NCI-H748 treated with DMSO at 0.1 percent for 48 hours (cell line): ENCODE measurements at regions not wholly inside any gene's neighbourhood (a gene's known extent, or its start where the extent isn't known, plus 50 kb on each side); places are given as distances from the start of the nearest gene placed in this dataset.
"Not testable (repeated sequence)": the region's sequence is repeated elsewhere in the genome, so short reads cannot be mapped to it uniquely, and the experiment has no call there.

ENCODE experiments used
- DNase-seq: peaks from one replicate; lab custom pipeline; 2025; lab: John Stamatoyannopoulos, UW

GRCh38 chr6:135605278-135605790 is 107.8 kb upstream of the AHI1 start:
- DNase-seq, result no peak

- no peak for DNase-seq
Measured at GRCh38 chr6:135606392-135606791, 108.9 kb upstream of the AHI1 start.

- no peak for DNase-seq
Measured at GRCh38 chr6:135608031-135608430, 110.5 kb upstream of the AHI1 start.

DNA sequence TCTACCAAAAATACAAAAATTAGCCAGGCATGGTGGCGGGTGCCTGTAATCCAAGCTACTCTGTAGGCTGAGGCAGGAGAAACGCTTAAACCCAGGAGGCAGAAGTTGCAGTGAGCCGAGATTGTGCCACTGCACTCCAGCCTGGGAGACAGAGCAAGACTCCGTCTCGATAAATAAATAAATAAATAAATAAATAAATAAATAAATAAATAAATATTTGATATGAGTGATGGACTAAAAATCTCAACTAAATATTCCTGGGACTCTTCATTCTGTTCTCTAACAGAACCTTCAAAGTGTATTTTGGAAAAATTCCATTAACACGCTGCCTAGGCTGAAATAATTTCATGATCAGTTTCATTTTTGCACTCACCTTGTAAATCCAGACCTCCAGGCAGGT is 112.7 kb upstream of the AHI1 start:
- DNase-seq, result not testable (repeated sequence)

DNA sequence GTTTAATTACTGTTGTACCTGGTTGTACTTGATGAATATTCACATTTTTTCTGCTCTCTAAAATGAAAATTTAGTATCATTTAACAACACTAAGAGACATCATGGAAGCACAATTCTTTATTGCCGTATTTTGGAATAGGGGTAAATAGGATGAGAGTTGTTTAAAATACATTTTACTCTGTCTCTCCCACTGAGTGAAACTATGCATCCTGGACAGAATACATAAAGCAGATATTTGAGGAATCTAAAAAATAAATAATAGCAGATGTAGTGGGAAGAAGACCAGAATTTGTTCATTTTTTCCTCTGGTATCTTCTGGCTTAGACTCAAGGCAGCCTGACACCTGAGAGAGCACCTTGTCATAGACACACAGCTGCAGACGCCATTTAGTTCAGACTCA is 119.1 kb upstream of the AHI1 start:
- DNase-seq, result no peak

DNA sequence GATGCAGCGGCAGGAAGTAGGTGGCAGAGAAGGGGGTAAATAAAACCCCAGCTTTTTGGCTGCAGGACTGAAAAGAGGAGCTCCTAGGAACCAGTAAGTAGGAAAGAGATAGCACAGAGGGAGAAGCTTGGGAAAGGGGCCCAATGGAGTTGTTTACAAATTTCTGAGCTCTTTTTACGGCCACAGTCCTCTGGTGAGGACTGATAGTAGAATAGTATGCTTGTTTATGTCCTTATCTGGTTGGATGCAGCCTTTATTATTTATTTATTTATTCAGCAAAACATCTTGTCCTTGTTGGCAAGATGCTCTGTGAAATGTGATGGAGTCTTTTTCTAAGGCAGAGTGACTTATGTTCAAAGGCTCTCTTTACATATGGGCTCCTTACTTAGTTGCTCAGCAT is 119.7 kb upstream of the AHI1 start:
- no peak for DNase-seq

DNA sequence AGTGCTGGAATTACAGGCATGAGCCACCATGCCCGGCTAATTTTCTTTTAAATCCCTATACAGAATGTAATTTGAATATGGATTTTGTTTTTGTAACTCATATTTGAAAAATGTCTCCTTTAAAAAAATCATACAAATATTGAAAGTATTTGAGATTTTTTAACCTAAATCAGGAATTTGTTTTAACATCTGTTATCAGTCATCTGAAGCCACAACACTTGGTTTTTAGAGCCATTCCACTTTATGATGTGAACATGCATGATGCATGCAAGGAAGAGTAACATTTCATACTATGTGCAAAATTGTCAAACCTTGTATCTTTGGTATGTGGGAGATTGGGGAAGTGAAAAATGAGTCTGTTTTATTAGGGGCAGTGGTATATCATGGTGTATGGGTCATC is 124.5 kb upstream of the AHI1 start:
- no peak for DNase-seq

- no peak for DNase-seq
Measured at GRCh38 chr6:135623979-135624378, 126.4 kb upstream of the AHI1 start.

DNA sequence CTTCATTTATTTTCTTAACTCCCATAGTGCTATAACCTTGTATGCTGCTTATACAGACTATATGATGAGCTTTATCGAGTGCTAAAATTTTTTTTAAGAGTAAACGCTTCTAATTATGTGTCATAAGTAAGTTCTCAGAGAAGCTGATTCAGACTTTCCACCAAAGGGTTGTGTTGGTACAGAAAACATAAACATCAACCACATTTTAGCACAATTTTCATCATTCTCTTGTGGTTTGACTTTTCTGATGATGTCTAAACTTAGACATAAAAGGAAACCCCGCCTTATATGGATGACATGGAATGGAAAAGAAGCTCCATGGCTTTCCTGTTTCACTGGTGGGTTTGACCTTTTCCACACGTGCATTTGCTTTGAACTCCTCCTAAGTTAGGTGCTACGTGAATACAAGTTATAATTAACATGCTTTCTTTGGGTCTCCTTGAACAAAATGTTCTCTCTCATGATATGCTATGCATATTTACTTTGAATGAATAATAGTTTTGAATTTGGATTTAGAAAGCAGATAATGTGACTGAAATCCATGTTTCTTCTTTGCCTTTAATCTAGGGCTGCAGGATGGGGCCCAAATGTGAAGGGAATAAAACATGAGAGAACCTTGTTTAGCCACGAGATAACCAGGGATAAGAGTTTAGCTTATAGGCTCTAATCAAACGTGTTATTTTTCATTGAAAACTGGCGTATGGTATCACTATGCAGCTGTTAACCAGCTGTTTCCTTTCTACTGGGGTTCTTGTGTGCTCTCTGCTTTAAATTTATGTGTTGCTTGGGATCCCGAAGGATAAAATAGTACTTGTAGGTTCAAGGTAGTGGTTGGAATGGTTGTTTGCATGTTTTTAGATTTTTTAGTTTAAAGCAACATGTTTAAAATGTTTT is 127.1 kb upstream of the AHI1 start:
- DNase-seq, result no peak

- DNase-seq, result not testable (repeated sequence)
Measured at GRCh38 chr6:135626001-135626400, 128.5 kb upstream of the AHI1 start.

DNA sequence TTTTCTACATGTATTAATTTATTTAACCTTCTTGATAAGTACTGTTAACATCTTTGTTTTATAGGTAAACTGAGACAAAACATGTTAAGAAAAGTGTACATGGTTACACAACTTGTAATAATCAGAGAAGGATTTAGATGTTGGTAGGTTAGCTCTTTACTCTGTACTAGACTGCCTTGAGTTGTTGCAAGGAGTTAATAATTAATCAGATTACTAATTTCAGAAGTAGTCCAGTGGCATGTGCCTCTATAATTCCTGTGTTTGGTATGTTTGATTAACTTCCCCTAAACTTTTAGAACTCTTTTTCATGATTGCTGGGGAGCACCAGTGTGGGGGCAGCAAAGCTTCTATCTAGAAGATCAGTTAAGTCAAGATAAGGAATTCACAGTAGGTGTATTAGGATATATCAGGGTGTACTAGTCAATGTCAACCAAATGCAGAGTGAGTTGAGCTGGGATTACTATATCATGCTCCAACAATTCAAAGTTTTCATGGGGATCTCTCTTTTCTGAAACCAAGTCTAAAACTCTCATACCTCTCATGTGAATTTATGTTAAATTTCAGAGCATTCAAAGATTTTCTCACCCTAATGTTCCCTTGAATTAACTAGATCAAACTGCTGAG is 129.7 kb upstream of the AHI1 start:
- no peak for DNase-seq

- no peak for DNase-seq
Measured at GRCh38 chr6:135630789-135631376, 133.3 kb upstream of the AHI1 start.

- no peak for DNase-seq
Measured at GRCh38 chr6:135631821-135632220, 134.3 kb upstream of the AHI1 start.

DNA sequence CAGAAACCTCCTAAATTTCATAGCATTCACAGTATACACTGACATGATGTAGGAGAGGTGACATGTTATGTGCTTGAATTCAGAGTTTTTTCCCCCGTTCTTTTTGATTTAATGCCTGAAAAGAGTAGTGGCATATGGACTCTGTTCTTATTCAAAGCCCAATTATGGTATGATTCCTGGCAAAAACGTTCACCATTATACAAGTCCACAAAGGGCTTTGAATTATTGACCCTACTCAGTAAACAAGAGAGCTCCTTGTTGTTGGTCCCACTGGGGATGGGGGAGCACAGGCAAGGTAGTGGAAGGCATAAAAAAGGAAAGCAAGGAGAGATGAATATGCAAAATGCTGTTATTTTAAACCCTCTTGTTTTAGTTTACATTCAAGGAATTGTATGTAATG is 136.0 kb upstream of the AHI1 start:
- no peak for DNase-seq

DNA sequence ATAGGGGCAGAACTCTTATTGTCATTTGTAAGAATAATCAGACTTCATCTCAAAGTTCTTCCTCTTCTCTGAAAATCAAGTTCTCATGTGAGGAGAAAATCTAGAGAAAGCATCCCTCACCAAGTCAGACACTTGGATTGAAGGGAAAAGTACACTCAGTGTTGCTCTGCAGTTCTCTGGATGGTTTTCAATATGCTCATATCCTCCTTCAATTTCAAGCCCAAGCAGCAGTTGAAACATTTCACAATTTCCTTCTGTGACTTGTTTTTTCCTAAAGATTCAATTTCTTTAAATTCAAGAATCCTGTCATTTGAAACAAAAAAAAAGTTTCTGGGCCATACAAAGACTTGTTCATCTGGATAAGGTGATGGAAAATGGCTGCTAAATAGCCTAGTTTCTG is 140.2 kb upstream of the AHI1 start:
- DNase-seq, result no peak

DNA sequence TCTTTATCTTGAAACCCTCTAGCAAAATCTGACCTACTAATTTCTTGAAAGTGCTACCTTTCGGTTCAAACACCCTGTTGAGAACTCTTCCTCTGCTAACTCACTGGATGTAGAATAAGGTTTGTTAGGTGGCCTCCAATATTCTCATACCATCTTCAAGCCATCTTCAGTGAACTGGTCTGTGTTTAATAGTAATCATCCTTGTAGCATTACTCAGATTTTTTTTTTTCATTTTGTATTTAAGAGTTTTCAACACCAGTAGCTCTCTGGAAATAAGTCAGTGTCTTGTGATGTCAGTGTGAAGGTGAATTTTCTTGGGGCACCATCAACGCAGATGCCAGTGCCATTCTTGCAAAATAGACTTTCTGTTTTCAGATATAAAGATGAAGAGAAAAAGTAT is 140.6 kb upstream of the AHI1 start:
- DNase-seq, result no peak

DNA sequence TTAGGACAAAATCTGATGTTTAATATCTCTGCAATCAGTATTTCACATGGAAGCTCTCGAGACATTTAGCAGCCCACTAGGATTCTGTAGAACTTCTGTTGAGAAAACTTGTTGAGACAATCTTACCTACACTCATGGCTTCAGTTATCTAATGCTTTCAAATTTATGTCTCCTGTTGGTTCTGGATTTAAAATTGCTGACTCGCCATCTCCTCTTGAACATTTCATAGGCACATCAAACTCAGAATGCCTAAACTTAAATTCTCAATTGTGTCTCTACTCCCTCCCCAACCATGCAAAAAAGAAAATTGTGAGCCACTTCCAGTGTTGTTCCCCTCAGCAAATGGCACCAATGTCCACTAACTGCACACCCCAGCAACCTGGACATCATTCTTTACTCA is 142.5 kb upstream of the AHI1 start:
- DNase-seq, result no peak

DNA sequence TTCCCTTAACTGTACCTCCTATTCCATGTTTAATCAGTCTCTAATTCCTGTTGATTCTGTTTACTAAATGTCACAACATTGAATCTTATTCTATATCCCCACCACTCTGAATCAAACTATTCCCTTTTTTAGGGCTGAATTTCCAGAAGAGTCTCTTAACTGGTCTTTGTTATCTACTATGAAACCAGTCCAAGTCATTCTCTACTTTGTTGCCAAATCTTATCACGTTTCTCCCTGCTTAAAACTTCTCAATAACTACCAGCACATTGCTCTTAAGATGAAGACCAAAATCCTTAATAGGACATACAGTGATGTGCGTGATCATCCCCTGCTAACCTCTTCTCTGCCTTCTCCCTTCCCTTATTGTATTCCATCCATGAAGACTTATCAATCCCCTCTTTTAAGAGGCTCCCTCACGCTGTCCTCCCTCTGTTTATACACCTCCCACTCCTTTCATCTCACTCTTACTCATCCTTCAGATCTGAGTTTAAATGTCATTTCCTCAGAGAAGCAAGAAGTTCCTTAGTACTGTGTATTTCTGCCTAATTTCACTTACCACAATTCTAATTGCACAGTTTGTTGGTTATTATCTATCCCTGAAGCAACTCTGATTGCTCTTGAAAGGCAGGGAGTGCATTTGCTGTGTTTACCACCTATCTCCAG is 143.0 kb upstream of the AHI1 start:
- DNase-seq, result no peak

- no peak for DNase-seq
Measured at GRCh38 chr6:135642912-135643311, 145.4 kb upstream of the AHI1 start.

- DNase-seq, result no peak
Measured at GRCh38 chr6:135644394-135644793, 146.9 kb upstream of the AHI1 start.

- no peak for DNase-seq
Measured at GRCh38 chr6:135647521-135647920, 150.0 kb upstream of the AHI1 start.

DNA sequence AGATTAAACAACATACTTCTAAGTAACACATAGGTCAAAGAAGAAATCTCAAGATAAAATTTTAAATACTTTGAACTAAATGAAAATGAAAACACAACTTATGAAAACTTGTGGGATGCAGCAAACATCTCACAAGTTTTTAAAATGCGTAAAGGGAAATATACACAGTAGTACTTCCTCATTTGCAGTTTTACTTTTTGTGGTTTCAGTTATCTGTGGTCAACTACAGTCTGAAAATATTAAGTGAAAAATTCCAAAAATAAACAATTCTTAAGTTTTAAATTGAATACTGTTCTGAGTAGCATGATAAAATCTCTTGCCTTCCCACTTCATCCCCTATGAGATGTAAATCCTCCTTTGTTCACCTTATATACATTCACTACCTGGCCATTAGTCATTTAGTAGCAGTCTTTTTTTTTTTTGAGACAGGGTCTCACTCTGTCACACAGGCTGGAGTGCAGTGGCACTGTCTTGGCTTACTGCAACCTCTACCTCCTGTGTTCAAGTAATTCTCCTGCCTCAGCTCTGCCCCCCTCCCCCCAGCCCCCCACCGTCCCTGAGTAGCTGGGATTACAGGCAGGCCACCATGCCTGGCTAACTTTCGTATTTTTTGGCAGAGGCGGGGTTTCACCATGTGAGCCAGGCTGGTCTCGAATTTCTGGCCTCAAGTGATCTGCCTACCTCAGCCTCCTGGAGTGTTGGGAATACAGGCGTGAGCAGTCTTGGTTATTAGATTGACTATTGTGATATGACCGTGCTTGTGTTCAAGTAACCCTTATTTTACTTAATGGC is 154.6 kb upstream of the AHI1 start:
- no peak for DNase-seq
